Loucy (cell line): ENCODE measurements at regions not wholly inside any gene's neighbourhood (a gene's known extent, or its start where the extent isn't known, plus 50 kb on each side); places are given as distances from the start of the nearest gene placed in this dataset.

Experiments used
- H2AFZ ChIP-seq: fragments of 200-600 bp; sonication (generic); 2 replicates; pipeline ENCODE4 v1.6.0; 2016; ENCODE audit warnings: antibody characterized with exemption, mild to moderate bottlenecking, low read length, moderate library complexity
- H3F3A ChIP-seq: fragments of 200-600 bp; 2 replicates; pipeline ENCODE4 v1.6.0; 2016; ENCODE audit warnings: antibody characterized with exemption, low read depth, mild to moderate bottlenecking
- H3K27me3 ChIP-seq: fragments of 200-600 bp; sonication (generic); 2 replicates; pipeline ENCODE4 v1.6.1; 2014; ENCODE audit warnings: low read length, mild to moderate bottlenecking; ENCODE audit not compliant: insufficient read depth, poor library complexity, severe bottlenecking
- H3K36me3 ChIP-seq: fragments of 200-600 bp; sonication (generic); 2 replicates; pipeline ENCODE4 v1.6.1; 2016; ENCODE audit warnings: low read length; ENCODE audit not compliant: insufficient read depth
- H3K4me1 ChIP-seq: fragments of 200-600 bp; sonication (generic); 2 replicates; pipeline ENCODE4 v1.5.1; 2014; ENCODE audit warnings: low read length, mild to moderate bottlenecking; ENCODE audit not compliant: insufficient read depth, poor library complexity, severe bottlenecking
- H3K4me2 ChIP-seq: fragments of 200-600 bp; sonication (generic); 2 replicates; pipeline ENCODE4 v1.6.0; 2014; ENCODE audit warnings: antibody characterized with exemption, low read length, low read depth, mild to moderate bottlenecking; ENCODE audit not compliant: poor library complexity, severe bottlenecking
- H3K4me3 ChIP-seq: fragments of 200-600 bp; sonication (generic); 2 replicates; pipeline ENCODE4 v1.5.1; 2014; ENCODE audit warnings: low read length, mild to moderate bottlenecking, mixed read lengths; ENCODE audit not compliant: poor library complexity, severe bottlenecking
- H3K79me2 ChIP-seq: fragments of 200-600 bp; sonication (generic); 2 replicates; pipeline ENCODE4 v1.6.1; 2014; ENCODE audit warnings: low read length; ENCODE audit not compliant: insufficient read depth
- H3K9ac ChIP-seq: fragments of 200-600 bp; sonication (generic); 2 replicates; pipeline ENCODE4 v1.6.0; 2014; ENCODE audit warnings: mild to moderate bottlenecking, low read depth, low read length, moderate library complexity; ENCODE audit not compliant: poor library complexity, severe bottlenecking
- H3K9me2 ChIP-seq: fragments of 200-600 bp; sonication (generic); replicated peaks from 2 replicates; pipeline ENCODE4 v1.6.1; 2016; ENCODE audit warnings: low read depth, low read length, mixed read lengths
- H3K9me3 ChIP-seq: fragments of 200-600 bp; sonication (generic); 2 replicates; pipeline ENCODE4 v1.6.1; 2014; ENCODE audit warnings: mild to moderate bottlenecking, antibody characterized with exemption, low read length, low read depth; ENCODE audit not compliant: insufficient read depth
- H4K20me1 ChIP-seq: fragments of 200-600 bp; sonication (generic); 2 replicates; pipeline ENCODE4 v1.6.0; 2014; ENCODE audit warnings: antibody characterized with exemption, low read length, mild to moderate bottlenecking; ENCODE audit not compliant: insufficient read depth, poor library complexity, severe bottlenecking
- EZH2phosphoT487 ChIP-seq: fragments of 200-600 bp; IDR thresholded peaks from 2 replicates; pipeline ENCODE4 v1.6.1; 2018; ENCODE audit warnings: antibody characterized with exemption, mild to moderate bottlenecking, moderate library complexity, borderline replicate concordance
- TF ChIP-seq, protein P1 (sequence below): fragments of 200-600 bp; sonication (generic); conservative IDR thresholded peaks from 2 replicates; pipeline ENCODE4 v1.5.1; 2014; ENCODE audit warnings: mild to moderate bottlenecking, antibody characterized with exemption, low read length

DNA sequence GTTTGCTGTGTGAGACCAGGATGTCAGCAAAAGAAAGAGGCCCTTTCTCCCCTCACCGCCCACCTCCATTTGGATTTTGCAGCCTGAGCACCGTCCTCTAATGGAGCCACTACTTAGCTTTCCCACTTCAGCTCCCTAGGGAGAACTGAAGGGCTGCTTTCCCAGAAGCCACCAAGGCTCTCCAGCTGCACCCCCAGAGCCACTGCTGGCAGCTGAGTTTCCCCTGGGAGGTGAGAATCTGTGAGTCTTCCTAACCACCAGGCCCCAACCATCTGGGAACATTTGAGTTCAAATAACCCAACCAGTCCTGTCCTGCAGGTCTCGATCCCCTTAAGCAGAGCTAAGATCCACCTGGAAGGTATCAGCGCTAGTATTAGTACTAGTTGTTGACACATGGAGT is 173.1 kb upstream of the USP9X start:
- H3K9me3 ChIP-seq = no peaks in the 10 kb centered on the region
- H3K4me3 ChIP-seq = no peak overlapping the region
- H3K4me2 ChIP-seq = no peak overlapping the region
- H3F3A ChIP-seq = no peaks in the 10 kb centered on the region
- no peak overlapping the region for H2AFZ ChIP-seq
- no peaks in the 10 kb centered on the region for H3K79me2 ChIP-seq
- no peaks in the 10 kb centered on the region for H3K4me1 ChIP-seq
- no peak overlapping the region for H3K9ac ChIP-seq
- no peaks in the 10 kb centered on the region for H4K20me1 ChIP-seq
- H3K27me3 ChIP-seq = no peaks in the 10 kb centered on the region
- no peaks in the 10 kb centered on the region for H3K9me2 ChIP-seq
- H3K36me3 ChIP-seq = no peaks in the 10 kb centered on the region
- TF ChIP-seq, protein P1, sequence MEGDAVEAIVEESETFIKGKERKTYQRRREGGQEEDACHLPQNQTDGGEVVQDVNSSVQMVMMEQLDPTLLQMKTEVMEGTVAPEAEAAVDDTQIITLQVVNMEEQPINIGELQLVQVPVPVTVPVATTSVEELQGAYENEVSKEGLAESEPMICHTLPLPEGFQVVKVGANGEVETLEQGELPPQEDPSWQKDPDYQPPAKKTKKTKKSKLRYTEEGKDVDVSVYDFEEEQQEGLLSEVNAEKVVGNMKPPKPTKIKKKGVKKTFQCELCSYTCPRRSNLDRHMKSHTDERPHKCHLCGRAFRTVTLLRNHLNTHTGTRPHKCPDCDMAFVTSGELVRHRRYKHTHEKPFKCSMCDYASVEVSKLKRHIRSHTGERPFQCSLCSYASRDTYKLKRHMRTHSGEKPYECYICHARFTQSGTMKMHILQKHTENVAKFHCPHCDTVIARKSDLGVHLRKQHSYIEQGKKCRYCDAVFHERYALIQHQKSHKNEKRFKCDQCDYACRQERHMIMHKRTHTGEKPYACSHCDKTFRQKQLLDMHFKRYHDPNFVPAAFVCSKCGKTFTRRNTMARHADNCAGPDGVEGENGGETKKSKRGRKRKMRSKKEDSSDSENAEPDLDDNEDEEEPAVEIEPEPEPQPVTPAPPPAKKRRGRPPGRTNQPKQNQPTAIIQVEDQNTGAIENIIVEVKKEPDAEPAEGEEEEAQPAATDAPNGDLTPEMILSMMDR = no peak
- no peak for TF ChIP-seq EZH2phosphoT487

DNA sequence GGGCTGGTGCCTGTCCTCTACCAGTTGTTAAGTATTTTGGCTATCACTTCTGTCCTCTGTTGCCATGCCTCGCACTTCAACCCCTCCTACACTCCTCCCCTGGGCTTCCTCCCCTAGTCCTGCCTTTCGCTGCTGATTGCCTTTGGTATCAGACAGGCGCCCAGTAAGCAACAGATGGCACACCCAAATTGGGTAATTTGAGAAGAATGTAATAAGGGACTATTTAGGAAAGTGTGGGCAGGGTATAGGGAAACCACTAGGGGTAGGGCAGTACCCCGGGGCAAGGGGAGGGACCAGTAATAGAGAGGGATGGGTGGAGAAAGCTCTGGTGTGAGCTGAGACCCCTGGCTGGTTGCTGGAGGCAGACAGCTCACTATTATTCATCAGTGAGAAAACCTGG is 172.7 kb upstream of the USP9X start:
- Histone ChIP-seq H3K4me1 (no peaks in the 10 kb centered on the region), H4K20me1 (no peaks in the 10 kb centered on the region), H3K27me3 (no peaks in the 10 kb centered on the region), H3K4me3 (no peak overlapping the region), H3K9ac (no peak overlapping the region), H3F3A (no peaks in the 10 kb centered on the region), H3K79me2 (no peaks in the 10 kb centered on the region), H3K9me3 (no peaks in the 10 kb centered on the region), H2AFZ (no peak overlapping the region), H3K9me2 (no peaks in the 10 kb centered on the region), H3K36me3 (no peaks in the 10 kb centered on the region), H3K4me2 (no peak overlapping the region)
- TF ChIP-seq EZH2phosphoT487 = no peak
- TF ChIP-seq, protein P1 = no peak

DNA sequence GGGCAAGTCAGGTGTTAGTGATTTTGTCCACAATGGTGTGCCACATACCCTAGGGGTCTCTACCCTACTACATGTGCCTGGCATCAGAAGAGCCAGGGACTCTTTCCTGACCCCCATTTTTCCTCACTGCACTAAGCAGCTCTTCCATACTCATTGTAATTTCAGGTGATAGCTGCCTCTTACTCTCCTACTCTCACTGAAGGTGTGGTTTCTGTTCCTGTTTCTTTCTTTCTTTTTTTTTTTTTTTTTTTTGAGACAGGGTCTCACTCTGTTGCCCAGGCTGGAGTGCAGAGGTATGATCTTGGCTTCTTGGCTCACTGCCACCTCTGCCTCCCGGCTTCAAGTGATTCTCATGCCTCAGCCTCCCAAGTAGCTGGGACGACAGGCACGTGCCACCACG is 164.9 kb upstream of the USP9X start:
- Histone ChIP-seq H3K4me2 (no peak overlapping the region), H2AFZ (no peak overlapping the region), H3K27me3 (no peaks in the 10 kb centered on the region), H3K4me1 (no peaks in the 10 kb centered on the region), H4K20me1 (no peaks in the 10 kb centered on the region), H3K4me3 (no peak overlapping the region), H3F3A (no peaks in the 10 kb centered on the region), H3K9me3 (no peaks in the 10 kb centered on the region), H3K36me3 (no peaks in the 10 kb centered on the region), H3K79me2 (no peaks in the 10 kb centered on the region), H3K9me2 (no peaks in the 10 kb centered on the region), H3K9ac (no peak overlapping the region)
- no peak for TF ChIP-seq EZH2phosphoT487
- TF ChIP-seq, protein P1 = no peak
